ENCODE measurements at regions not wholly inside any gene's neighbourhood (a gene's known extent, or its start where the extent isn't known, plus 50 kb on each side); places are given as distances from the start of the nearest gene placed in this dataset.
"Not testable (repeated sequence)": the region's sequence is repeated elsewhere in the genome, so short reads cannot be mapped to it uniquely, and the experiment has no call there.

GRCh38 chr5:14054111-14054854 lies 88.9 kb upstream of the TRIO start:
- no peak for DNase-seq

GRCh38 chr5:14050821-14051220 lies 92.3 kb upstream of the TRIO start:
- no peak for DNase-seq

- DNase-seq, result no peak
Measured at GRCh38 chr5:14048434-14048833, 94.7 kb upstream of the TRIO start.

DNA sequence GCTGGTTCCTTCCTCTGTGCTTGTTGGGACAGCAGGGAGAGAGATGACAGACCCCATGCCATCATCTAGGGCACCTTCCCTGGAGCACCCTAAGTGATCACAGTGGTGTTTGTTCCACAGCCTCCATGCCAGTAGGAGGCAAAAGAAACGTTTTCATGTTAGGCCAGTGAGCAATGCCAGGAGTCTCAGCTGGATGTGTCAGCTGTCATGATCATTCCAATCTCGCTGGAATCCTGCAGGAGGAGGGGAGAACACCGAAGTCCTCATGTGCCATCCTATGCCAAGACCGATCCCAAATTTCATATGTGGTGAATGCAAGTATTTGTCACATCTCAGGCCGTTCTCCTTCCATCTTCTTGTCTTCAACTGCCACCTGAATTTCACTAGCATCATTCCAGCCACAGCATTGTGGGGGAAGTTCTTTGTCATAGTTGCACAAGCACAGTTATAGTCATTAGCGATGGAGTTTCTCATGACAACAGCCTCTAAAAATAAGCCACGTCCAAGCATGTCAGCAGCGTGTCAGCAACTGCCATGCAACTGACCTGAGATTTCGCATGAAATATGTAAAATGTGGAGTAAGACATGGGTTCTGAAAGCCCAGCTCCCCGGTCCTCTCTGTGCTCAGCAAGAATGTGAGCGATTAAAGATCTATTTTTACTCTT lies 97.2 kb upstream of the DNAH5 start:
- no peak for DNase-seq

GRCh38 chr5:14040542-14040941 lies 96.1 kb upstream of the DNAH5 start:
- no peak for DNase-seq

GRCh38 chr5:14039576-14039975 lies 95.1 kb upstream of the DNAH5 start:
- no peak for DNase-seq

DNA sequence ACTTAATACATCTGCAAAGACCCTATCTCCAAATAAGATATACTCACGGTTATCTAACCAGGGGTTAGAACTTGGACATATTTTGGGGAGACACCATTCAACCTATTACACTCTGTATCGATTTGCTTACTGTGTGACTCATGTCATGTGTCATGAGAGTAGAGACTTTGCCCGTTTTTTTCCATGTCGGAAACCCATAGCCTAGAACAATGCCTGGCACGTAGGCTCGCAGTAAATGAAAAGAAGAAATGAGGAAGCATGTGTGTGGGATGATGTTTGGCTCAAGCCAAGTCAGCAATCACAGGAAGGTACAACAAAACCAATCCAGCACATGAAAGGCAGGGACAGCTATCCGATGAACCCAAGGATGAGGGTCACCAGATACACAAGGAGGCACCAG lies 94.6 kb upstream of the DNAH5 start:
- DNase-seq, result no peak

GRCh38 chr5:14038341-14038959 lies 94.0 kb upstream of the DNAH5 start:
- no peak for DNase-seq

DNA sequence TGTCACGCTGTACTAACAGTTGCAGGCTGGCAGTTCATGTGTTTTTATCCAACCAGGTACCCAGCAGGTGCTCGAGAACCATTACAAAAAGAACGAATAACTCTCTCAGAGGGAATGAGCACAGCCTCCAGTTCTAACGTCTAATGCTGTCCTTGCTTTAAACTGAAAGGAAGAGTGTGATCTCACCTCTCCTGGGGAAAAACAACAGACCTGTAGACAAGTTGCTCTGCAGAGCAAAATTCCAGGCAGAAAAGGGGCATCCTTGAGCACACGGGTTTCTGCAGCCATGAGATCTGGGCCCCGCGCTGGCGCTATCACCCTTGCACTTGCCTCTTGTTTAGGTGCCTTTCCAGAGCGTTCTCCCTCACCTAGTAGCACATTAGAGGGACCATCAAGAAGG lies 92.5 kb upstream of the DNAH5 start:
- DNase-seq, result no peak

GRCh38 chr5:14036514-14036913 lies 92.0 kb upstream of the DNAH5 start:
- DNase-seq, result no peak

DNA sequence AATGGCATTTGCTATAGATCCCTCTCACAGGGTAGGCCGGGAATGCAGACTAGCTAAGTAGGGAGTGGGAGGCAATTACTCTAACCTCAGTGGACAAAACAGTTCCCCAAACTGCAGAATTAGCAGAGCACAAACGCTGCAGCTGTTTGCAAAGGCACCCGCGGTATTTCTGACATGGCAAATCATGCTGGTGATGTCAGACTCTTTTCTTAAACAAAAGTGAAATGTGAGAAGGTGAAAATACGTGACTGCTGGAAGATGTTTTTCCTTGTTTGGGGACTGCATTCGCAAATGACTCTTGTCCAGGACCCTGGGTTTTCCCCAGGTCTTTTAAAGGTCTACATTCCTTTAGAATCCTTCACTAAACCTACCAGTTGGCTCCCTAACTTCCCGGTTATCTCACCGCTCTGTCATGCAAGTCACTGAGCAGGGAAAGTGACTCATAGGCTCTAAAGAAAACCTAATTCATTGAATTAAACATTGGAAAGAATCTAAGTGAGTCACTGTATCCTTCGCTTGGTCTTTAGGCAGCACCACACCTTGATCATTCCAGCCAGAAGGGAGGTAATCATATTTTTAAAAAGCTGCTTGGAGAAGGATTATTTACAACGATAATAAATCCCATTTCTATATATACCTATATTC lies 91.5 kb upstream of the DNAH5 start:
- no peak for DNase-seq

DNA sequence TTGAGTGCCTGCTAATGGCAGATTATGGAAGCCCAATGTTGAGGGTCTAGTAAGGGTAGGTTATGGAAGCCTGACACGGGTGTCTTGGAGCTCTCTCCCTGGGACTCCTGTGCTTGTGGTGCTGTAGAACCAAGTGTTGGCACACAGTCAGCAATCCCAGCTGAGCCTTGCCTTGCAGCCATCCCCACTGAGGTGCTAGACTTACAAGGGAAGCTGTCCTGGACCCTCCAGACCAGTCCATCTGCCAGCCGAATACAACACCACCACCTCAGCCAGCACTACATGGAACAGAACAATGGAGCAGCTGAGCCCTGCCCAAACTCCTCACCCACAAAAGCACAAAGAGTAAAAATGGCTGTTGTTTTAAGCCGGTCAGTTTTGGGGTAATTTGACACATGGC lies 90.5 kb upstream of the DNAH5 start:
- no peak for DNase-seq

- DNase-seq, result no peak
Measured at GRCh38 chr5:14032918-14033317, 88.4 kb upstream of the DNAH5 start.

GRCh38 chr5:14028938-14029584 lies 84.6 kb upstream of the DNAH5 start:
- DNase-seq, result no peak

GRCh38 chr5:14028188-14028587 lies 83.7 kb upstream of the DNAH5 start:
- no peak for DNase-seq

DNA sequence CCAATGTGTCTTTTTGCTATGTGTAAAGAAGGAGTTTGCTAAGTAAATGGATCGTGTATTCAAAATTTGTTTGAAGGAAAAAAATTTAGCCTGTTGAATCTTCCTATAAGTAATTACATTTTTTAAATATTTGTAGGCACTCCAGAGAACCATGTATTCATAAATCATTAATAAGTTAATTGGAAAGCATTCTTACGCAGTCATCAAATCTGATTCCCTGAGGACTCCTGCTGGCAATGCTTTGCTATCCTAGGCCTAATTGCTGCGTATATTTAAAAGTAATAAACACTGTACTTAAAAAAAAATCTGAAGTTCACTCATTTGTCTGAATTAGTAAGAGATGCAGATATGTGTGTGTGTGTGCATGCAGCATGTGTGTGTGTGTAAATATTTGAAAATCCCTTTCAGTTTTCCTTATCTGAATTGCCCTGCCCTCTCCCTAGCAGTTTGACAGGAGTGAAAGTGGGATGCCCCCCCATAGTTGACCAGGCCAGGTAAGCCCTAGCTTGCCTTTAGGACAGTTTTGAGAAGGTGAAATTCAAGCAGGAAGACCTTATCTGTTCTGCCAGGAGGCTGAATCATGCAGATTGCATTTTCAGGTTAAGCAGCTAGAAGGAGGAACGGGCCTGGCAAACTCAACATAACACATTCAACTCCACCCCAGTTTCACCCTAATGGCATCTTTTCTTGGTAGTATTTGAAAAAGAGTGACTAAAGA lies 81.2 kb upstream of the DNAH5 start:
- no peak for DNase-seq

DNA sequence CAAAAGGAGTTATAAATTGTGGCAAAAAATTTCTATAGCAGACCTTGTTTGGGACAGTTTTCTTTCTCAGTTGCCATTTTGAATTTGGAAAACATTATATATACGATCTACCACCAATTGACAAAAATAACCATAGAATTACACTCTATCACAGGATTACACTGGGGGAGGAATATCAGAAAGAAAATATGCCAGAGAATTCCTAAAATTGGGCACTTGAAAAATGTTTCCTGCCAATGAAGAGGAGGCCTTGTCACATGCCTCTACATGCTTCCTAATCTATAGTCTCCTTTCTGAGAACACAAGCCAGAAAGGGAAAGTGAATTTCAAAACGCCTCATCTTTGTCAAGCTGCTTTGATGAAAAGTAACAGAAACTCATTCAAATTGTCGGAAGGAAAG lies 78.5 kb upstream of the DNAH5 start:
- no peak for DNase-seq

GRCh38 chr5:14020944-14021343 lies 76.5 kb upstream of the DNAH5 start:
- DNase-seq, result not testable (repeated sequence)

DNA sequence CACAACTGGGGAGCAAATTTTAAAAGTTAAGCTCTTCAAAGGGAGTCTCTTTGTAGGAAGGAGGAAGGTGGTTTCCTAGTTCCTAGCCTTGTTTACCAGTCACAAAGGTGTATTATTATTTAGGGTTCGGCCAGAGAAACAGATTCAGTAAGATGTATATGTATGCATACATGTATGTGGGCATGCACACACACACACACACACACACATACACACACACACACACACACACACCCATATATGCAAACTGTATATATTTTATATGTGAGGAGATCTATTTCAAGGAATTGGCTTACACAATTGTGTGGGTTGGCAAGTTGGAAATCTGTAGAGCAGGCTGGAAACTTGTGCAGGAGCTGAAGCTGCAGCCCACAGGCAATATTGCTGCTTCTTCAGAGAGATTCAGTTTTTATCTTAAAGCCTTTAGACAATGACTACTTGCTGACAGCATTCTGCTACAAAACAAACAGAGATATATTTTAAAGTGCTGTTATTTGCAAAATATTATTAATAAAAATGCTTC lies 75.3 kb upstream of the DNAH5 start:
- no peak for DNase-seq

DNA sequence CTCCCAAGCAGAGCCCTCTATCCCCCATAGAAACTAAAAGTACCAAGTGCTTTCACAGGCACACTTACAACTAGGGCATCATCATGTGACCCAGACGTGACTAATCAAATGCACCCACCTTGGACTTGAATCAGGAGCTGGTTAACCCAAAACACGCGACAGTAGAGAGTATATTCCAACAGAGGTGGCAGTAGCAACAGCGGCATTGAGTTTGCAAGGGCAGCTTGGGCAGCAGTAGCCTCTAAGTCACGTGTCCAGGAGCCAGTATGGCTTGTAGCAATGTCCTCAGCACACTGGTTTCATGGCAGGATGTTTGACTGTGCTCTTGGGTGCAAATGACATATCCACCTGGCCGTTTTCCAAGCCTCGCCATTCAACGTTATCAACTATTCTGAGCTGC lies 73.4 kb upstream of the DNAH5 start:
- no peak for DNase-seq

DNA sequence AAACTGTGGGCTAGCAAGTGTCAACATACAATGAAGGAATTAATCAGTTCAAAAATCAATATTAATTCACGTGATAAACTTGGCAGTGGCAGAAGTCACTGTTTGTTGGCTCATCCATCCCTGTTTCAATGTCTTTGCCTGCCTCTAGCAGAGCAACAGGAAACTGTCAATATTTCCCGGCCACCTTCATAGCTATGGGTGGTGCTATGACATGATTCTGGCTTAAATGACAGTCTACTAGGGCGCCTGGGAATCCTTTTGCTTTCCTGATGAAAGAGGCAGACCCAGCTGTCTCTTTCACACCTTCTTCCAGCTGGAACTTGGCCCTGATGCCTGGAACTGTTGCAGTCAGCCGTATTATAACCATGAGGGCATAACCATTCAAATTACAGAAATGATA lies 72.1 kb upstream of the DNAH5 start:
- no peak for DNase-seq
